ENCODE measurements at regions not wholly inside any gene's neighbourhood (a gene's known extent, or its start where the extent isn't known, plus 50 kb on each side); places are given as distances from the start of the nearest gene placed in this dataset.

GRCh38 chr12:24231298-24231697, 281.8 kb upstream of the SOX5 start:
- Histone ChIP-seq H3K4me3 (ENCODE audit: low read length in 2 of 2) (no peak overlapping the region), H2BK5ac (ENCODE audit: low read length) (no peak overlapping the region), H2BK12ac (ENCODE audit: low read length) (no peak overlapping the region), H3K27ac (replicated peaks; ENCODE audit: low read length) (no peak overlapping the region), H3K23ac (ENCODE audit: low read depth, low read length, poor library complexity) (no peak overlapping the region), H3K14ac (ENCODE audit: low read length) (no peak overlapping the region), H3K4me1 (ENCODE audit: control insufficient read depth in 2 of 2, insufficient read depth in 1 of 2, low read depth in 1 of 2, low read length in 2 of 2) (peaks cover 17 to 20% of the 10 kb centered on the region in 2 donors), H3K79me1 (ENCODE audit: low read depth, low read length) (no peaks in the 10 kb centered on the region), H3K27me3 (ENCODE audit: control insufficient read depth in 3 of 3, insufficient read depth in 3 of 3, low read depth in 1 of 3, low read length in 3 of 3) (no peaks in the 10 kb centered on the region), H4K8ac (ENCODE audit: low read depth, low read length) (no peak overlapping the region), H3K4ac (ENCODE audit: low read length) (no peak overlapping the region), H2AK5ac (ENCODE audit: low read depth, low read length) (no peak overlapping the region), H4K91ac (ENCODE audit: low read depth, low read length, poor library complexity) (no peak overlapping the region), H2BK15ac (ENCODE audit: low read length) (no peak overlapping the region), H2BK120ac (ENCODE audit: low read depth, low read length) (no peak overlapping the region), H3K18ac (ENCODE audit: low read length) (no peak overlapping the region), H3K9me3 (replicated peaks in 1 of 2; ENCODE audit: control insufficient read depth in 2 of 2, insufficient read depth in 1 of 2, low read depth in 1 of 2, low read length in 2 of 2) (peaks cover 0 to 4% of the 10 kb centered on the region in 2 donors), H3K4me2 (ENCODE audit: insufficient read depth, low read length, poor library complexity, severe bottlenecking) (no peak overlapping the region), H2AFZ (ENCODE audit: low read length) (no peak overlapping the region), H3K36me3 (replicated peaks in 1 of 2; ENCODE audit: control insufficient read depth in 2 of 2, insufficient read depth in 2 of 2, low read length in 2 of 2) (no peaks in the 10 kb centered on the region), H3K9ac (ENCODE audit: low read depth, low read length, poor library complexity) (no peak overlapping the region)
- no CpG with 5 or more reads among the region's 5 CpGs for whole genome bisulfite sequencing, 2 donors (ENCODE audit: extremely low coverage in 2 of 2, insufficient read length in 2 of 2, insufficient replicate concordance in 1 of 2)
- no peak for DNase-seq (ENCODE audit: low spot score)

GRCh38 chr12:24230061-24230701, 280.7 kb upstream of the SOX5 start:
- WGBS, 2 donors (ENCODE audit: extremely low coverage in 2 of 2, insufficient read length in 2 of 2, insufficient replicate concordance in 1 of 2) = no CpG with 5 or more reads among the region's 8 CpGs
- no peak overlapping the region for H3K4me3 ChIP-seq (ENCODE audit: low read length in 2 of 2)

GRCh38 chr12:24229031-24229700, 279.7 kb upstream of the SOX5 start:
- Histone ChIP-seq H3K4me2 (ENCODE audit: insufficient read depth, low read length, poor library complexity, severe bottlenecking) (no peak overlapping the region), H3K4me3 (ENCODE audit: low read length in 2 of 2) (no peak overlapping the region), H2BK15ac (ENCODE audit: low read length) (no peak overlapping the region), H4K91ac (ENCODE audit: low read depth, low read length, poor library complexity) (no peak overlapping the region), H3K4ac (ENCODE audit: low read length) (no peak overlapping the region), H2BK5ac (ENCODE audit: low read length) (no peak overlapping the region), H3K4me1 (ENCODE audit: control insufficient read depth in 2 of 2, insufficient read depth in 1 of 2, low read depth in 1 of 2, low read length in 2 of 2) (peaks cover 19 to 20% of the 10 kb centered on the region in 2 donors), H4K8ac (ENCODE audit: low read depth, low read length) (no peak overlapping the region), H3K9ac (ENCODE audit: low read depth, low read length, poor library complexity) (no peak overlapping the region), H3K23ac (ENCODE audit: low read depth, low read length, poor library complexity) (no peak overlapping the region), H3K79me1 (ENCODE audit: low read depth, low read length) (no peaks in the 10 kb centered on the region), H3K36me3 (replicated peaks in 1 of 2; ENCODE audit: control insufficient read depth in 2 of 2, insufficient read depth in 2 of 2, low read length in 2 of 2) (no peaks in the 10 kb centered on the region), H2BK12ac (ENCODE audit: low read length) (no peak overlapping the region), H3K14ac (ENCODE audit: low read length) (no peak overlapping the region), H2BK120ac (ENCODE audit: low read depth, low read length) (no peak overlapping the region), H2AFZ (ENCODE audit: low read length) (no peak overlapping the region), H3K27ac (replicated peaks; ENCODE audit: low read length) (no peak overlapping the region), H3K9me3 (replicated peaks in 1 of 2; ENCODE audit: control insufficient read depth in 2 of 2, insufficient read depth in 1 of 2, low read depth in 1 of 2, low read length in 2 of 2) (peaks cover 0 to 4% of the 10 kb centered on the region in 2 donors), H2AK5ac (ENCODE audit: low read depth, low read length) (no peak overlapping the region), H3K18ac (ENCODE audit: low read length) (no peak overlapping the region), H3K27me3 (ENCODE audit: control insufficient read depth in 3 of 3, insufficient read depth in 3 of 3, low read depth in 1 of 3, low read length in 3 of 3) (no peaks in the 10 kb centered on the region)
- WGBS, 2 donors (ENCODE audit: extremely low coverage in 2 of 2, insufficient read length in 2 of 2, insufficient replicate concordance in 1 of 2) = no CpG with 5 or more reads among the region's 9 CpGs
- DNase-seq (ENCODE audit: low spot score) = no peak

More at GRCh38 chr12:24230061-24230701, 280.7 kb upstream of the SOX5 start:
- Histone ChIP-seq H2BK15ac (ENCODE audit: low read length) (no peak overlapping the region), H4K8ac (ENCODE audit: low read depth, low read length) (no peak overlapping the region), H3K4ac (ENCODE audit: low read length) (no peak overlapping the region), H3K4me2 (ENCODE audit: insufficient read depth, low read length, poor library complexity, severe bottlenecking) (no peak overlapping the region), H2BK5ac (ENCODE audit: low read length) (no peak overlapping the region), H2BK12ac (ENCODE audit: low read length) (no peak overlapping the region), H3K23ac (ENCODE audit: low read depth, low read length, poor library complexity) (no peak overlapping the region), H3K18ac (ENCODE audit: low read length) (no peak overlapping the region), H2AK5ac (ENCODE audit: low read depth, low read length) (no peak overlapping the region), H3K27ac (replicated peaks; ENCODE audit: low read length) (no peak overlapping the region), H3K36me3 (replicated peaks in 1 of 2; ENCODE audit: control insufficient read depth in 2 of 2, insufficient read depth in 2 of 2, low read length in 2 of 2) (no peaks in the 10 kb centered on the region), H4K91ac (ENCODE audit: low read depth, low read length, poor library complexity) (no peak overlapping the region), H3K9me3 (replicated peaks in 1 of 2; ENCODE audit: control insufficient read depth in 2 of 2, insufficient read depth in 1 of 2, low read depth in 1 of 2, low read length in 2 of 2) (peaks cover 0 to 4% of the 10 kb centered on the region in 2 donors), H3K14ac (ENCODE audit: low read length) (no peak overlapping the region), H3K27me3 (ENCODE audit: control insufficient read depth in 3 of 3, insufficient read depth in 3 of 3, low read depth in 1 of 3, low read length in 3 of 3) (no peaks in the 10 kb centered on the region), H3K4me1 (ENCODE audit: control insufficient read depth in 2 of 2, insufficient read depth in 1 of 2, low read depth in 1 of 2, low read length in 2 of 2) (peaks cover 17 to 20% of the 10 kb centered on the region in 2 donors), H2BK120ac (ENCODE audit: low read depth, low read length) (no peak overlapping the region), H2AFZ (ENCODE audit: low read length) (peak overlapping the region; percentile 8), H3K79me1 (ENCODE audit: low read depth, low read length) (no peaks in the 10 kb centered on the region), H3K9ac (ENCODE audit: low read depth, low read length, poor library complexity) (no peak overlapping the region)
- DNase-seq (ENCODE audit: low spot score) = peak; percentile 79

- DNase-seq (ENCODE audit: low spot score) = no peak
- H2AFZ ChIP-seq (ENCODE audit: low read length) = no peak overlapping the region
- no peaks in the 10 kb centered on the region for H3K27me3 ChIP-seq (ENCODE audit: control insufficient read depth in 3 of 3, insufficient read depth in 3 of 3, low read depth in 1 of 3, low read length in 3 of 3)
- no peak overlapping the region for H2BK120ac ChIP-seq (ENCODE audit: low read depth, low read length)
- H3K4me1 ChIP-seq (ENCODE audit: control insufficient read depth in 2 of 2, insufficient read depth in 1 of 2, low read depth in 1 of 2, low read length in 2 of 2) = peaks cover 19 to 20% of the 10 kb centered on the region in 2 donors
- no peak overlapping the region for H4K8ac ChIP-seq (ENCODE audit: low read depth, low read length)
- H3K27ac ChIP-seq (replicated peaks; ENCODE audit: low read length) = no peak overlapping the region
- no peaks in the 10 kb centered on the region for H3K79me1 ChIP-seq (ENCODE audit: low read depth, low read length)
- H2BK5ac ChIP-seq (ENCODE audit: low read length) = no peak overlapping the region
- H3K14ac ChIP-seq (ENCODE audit: low read length) = no peak overlapping the region
- H3K9me3 ChIP-seq (replicated peaks in 1 of 2; ENCODE audit: control insufficient read depth in 2 of 2, insufficient read depth in 1 of 2, low read depth in 1 of 2, low read length in 2 of 2) = peaks cover 0 to 4% of the 10 kb centered on the region in 2 donors
- H2BK12ac ChIP-seq (ENCODE audit: low read length) = no peak overlapping the region
- H3K4me3 ChIP-seq (ENCODE audit: low read length in 2 of 2) = no peak overlapping the region
- no peak overlapping the region for H3K4ac ChIP-seq (ENCODE audit: low read length)
- no peak overlapping the region for H2AK5ac ChIP-seq (ENCODE audit: low read depth, low read length)
- no peak overlapping the region for H3K18ac ChIP-seq (ENCODE audit: low read length)
- no peaks in the 10 kb centered on the region for H3K36me3 ChIP-seq (replicated peaks in 1 of 2; ENCODE audit: control insufficient read depth in 2 of 2, insufficient read depth in 2 of 2, low read length in 2 of 2)
- no peak overlapping the region for H4K91ac ChIP-seq (ENCODE audit: low read depth, low read length, poor library complexity)
- no peak overlapping the region for H3K4me2 ChIP-seq (ENCODE audit: insufficient read depth, low read length, poor library complexity, severe bottlenecking)
- WGBS, 2 donors (ENCODE audit: extremely low coverage in 2 of 2, insufficient read length in 2 of 2, insufficient replicate concordance in 1 of 2) = no CpG with 5 or more reads among the region's 3 CpGs
- H3K9ac ChIP-seq (ENCODE audit: low read depth, low read length, poor library complexity) = no peak overlapping the region
- H2BK15ac ChIP-seq (ENCODE audit: low read length) = no peak overlapping the region
- H3K23ac ChIP-seq (ENCODE audit: low read depth, low read length, poor library complexity) = no peak overlapping the region
Observed at GRCh38 chr12:24228371-24228770, 278.9 kb upstream of the SOX5 start.
